Suppressor macrophage (primary cell): ENCODE measurements at regions not wholly inside any gene's neighbourhood (a gene's known extent, or its start where the extent isn't known, plus 50 kb on each side); places are given as distances from the start of the nearest gene placed in this dataset.
"Not testable (repeated sequence)": the region's sequence is repeated elsewhere in the genome, so short reads cannot be mapped to it uniquely, and the experiment has no call there.

Experiments
- DNase-seq, 4 experiments: peaks; one replicate each; pipeline ENCODE4 v3.0.0-alpha.2; 2020 to 2022

DNA sequence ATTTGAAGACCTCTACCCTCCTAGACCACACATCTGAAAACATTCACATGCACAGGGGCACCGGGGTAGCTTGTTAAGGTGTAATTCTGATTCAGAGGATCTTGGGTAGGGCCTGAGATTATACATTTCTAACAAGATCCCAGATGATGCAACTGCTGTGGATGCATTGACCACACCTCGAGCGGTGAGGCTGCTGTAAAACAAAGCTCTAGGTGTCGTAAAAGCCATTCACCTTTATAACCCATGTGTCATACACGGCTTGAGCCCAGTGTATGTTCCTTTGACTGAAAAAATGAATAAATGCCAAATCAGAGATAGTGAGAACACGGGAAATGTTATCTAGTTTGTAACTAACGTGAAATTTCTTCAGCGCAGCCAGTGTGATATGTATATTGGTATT, 1578.2 kb upstream of the WWC1 start:
- DNase-seq: no peak

DNA sequence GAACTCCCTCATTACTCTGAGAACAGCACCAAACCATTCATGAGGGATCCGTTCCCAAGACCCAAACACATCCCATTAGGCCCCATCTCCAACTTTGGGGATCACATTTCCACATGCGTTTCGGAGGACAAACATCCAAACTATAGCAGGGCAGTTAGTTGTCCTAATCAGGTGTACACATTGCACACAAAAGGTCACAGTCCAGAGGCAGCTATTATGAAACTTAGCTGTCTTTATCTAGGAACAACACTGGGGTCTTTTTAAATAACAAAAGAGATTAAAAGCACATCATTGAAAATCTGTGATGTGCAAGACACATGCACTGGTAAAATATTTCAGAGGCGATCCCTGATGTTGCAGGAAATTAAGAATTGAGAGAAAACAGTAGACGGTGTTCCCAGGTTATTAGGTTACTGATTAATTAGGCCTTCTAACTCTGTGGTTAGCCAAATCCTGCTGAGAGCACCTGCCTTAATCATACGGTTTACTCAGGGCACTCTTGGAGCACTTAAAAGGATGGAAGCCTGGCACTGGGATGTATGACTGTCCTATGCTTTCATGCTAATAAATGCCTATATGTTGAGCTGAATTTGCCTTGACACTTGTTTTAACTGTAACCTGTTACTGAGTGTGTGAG, 1574.5 kb upstream of the WWC1 start:
- DNase-seq: no peak

DNA sequence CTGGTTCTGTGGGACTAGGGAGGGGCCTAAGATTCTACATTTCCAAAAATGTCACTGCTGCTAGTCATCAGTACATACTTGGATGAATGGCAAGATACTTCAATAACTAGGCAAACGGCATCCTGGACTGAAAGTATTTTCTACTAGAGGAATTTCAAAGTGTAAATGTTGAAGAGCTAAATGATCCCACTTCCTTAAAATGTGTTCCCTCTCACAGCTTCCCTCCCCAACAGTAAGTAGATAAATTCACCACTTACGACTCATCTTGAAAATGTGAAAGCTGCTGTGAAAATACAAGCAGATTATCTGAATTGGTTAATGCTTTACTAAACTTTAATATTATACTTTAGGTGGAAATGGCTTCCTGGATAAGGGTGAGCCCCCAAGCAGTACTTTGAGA, 1571.5 kb upstream of the WWC1 start:
- no peak for DNase-seq

DNA sequence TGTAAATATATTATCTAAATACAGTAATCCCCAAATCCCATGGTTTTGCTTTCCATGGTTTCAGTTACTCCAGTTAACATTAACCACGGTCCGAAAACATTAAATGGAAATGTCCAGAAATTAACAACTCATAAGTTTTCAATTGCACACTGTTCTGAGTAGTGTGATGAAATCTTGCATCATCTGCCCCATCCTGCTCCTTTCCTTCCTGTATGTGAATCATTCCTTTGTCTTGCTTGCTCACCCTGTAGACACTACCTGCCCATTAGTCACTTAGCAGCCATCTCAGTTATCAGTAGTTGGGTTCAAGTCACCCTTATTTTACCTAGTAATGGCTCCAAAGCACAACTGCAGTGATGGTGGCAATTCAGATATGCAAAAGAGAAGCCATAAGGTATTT, 1568.5 kb upstream of the WWC1 start:
- DNase-seq: no peak

DNA sequence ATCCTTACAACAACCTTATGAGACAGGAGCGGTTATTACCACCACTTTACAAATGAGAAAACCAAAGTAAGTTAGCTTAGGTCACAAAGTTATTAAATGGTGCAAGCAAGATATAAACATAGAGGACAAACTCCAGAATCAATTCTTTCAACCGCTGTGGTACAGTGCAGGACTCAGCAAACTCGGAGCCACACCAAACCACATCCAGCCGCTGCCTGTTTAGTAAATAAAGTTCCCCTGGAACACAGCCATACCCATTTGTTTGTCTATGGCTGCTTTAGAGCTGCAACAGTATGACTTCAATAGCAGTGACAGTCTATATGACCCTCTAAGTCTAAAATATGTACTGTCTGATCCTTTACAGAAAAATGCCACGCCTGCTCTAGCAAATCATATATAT, 1567.2 kb upstream of the WWC1 start:
- no peak for DNase-seq

DNA sequence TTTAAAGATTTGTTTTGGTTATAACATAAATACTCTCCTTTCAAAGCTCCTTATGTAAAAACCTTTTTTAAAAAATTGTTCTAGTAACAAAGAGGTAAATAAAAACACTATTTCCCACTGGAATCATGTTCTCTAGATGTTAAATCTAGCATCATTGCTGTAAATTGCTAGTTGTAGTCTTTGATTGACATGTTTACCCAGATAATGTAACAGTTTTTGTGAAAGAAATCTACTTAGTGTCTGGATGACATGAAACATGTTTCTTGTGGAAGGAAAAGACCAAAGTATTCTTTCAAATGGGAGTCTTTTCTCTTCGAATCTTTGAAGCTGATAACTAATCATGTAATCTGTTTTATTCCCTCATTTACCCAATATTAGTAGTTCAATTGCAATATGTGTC, 1565.9 kb upstream of the WWC1 start:
- no peak for DNase-seq

DNA sequence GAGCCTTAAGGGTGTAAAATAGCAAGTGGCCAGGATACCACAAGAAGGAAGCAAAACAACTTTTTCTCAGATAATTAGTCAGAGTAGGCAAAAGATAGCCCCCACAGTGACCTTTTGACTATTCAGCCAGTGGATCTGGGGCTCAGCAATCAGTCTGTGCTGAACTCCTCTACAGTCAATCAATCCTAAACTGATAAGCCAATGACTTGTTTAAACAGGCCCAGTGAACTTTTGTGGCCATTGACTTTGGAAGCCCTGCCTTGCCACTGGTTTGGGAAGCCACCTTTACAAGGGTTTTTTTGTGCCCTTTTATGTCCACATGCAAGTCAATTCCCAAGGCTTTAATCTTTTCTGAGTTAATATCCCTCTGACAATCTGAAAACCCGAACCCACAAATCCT, 1565.0 kb upstream of the WWC1 start:
- no peak for DNase-seq

DNA sequence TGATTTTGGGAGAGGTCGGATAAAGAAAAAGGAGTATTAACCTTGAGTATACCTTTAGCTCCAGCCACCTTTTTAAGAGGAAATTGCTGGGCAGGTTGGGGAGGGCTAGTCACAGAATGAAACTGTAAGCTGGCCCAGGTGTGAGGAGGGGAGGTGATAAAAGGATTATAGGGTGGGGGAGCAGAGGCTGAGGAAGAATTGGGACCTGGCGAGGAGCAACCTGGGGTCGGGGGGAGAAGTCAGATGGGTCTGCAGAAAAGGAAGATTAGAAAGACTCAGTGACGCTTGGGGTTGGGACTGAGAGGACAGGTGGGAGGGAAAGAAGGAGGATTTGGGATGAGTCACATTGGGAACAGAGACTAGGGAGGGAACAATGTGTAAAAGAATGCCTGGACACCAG, 1548.5 kb upstream of the WWC1 start:
- DNase-seq: not testable (repeated sequence)

DNA sequence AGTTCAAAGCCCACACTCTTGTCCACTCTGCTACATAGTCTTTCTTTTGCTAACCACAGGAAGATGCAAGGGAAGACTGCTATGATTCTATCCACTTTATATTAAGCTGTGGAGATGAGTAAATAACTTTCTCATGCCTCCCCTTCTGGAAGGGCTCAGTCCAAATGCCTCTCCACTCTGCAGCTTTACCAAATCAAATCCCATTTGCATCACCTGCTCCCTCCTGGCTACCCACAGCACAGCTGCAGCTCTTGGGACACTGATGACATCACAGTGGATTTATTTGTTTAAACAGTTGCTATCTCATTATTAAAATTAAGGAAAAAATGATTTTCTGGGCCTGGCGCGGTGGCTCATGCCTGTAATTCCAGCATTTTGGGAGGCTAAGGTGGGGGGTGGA, 1544.9 kb upstream of the WWC1 start:
- DNase-seq: no peak

DNA sequence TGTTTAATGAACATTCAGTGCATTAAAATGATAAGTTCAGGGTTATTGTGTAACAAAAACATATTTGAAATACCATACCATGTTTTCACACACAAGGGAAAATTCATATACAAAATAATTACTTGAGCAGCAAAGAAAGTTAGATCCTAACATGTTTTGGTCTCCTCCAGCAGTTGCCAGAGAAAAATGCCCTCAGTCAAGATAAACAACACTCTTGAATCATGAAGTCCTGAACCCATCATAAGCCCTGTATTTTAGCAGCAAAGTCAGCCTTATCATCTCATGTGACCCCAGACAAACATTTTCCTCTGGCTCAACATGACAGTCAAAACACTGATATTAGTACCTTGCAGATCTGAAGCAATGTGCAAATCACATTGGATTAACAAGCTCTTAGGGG, 1541.1 kb upstream of the WWC1 start:
- DNase-seq: no peak

DNA sequence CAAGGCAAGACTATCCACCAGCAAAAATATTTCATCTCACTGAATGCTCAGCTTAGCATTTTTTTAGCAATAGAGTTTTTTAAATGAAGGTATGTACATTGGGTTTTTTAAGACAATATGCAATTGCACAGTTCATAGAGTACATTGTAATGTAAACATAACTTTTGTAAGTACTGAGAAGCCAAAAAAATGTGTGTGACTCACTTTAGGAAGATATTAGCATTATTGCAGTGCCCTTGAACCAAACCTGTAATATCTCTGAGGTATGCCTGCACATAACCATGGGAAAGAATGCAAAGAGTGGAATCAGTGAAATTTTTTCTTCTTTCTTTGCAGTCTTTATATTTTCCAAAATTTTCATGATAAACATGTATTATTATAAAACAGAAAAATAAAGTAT, 1533.3 kb upstream of the WWC1 start:
- no peak for DNase-seq

DNA sequence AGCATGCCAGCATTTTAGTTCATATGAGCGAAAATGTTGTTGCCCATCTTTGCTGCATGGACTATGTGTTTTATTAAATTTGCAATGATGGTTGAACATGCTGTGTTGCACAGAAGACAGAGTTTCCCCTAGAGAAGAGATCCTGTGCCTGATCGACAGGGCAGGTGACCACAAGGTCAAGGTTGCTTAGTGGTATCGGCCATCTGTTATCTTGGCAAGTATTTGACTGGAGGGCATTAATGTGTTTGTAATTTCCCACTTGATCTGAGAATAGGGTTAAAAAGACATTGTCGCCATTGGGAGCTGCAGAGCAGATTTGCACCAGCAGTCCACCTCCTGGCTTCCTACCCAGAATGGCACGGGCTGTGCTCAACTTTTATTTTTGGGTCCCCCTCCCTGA, 1523.6 kb upstream of the WWC1 start:
- no peak for DNase-seq

DNA sequence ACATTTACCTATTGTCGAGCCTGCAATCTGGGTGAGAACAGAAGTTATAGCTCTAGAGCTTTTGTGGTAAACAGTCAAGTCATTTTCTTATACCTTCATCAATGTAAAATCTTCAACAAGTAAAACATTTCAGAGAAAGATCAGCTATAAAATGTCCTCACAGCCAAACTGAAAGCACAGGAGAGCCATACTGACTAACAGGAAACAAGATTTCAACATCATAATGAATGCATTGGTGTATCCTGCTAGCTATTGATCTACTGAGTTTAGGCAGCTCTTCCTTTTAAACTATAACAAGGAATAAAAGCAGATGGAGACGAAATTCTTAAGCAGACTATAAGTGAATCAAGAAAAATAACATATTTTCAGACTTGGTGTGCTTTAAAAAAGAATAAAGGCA, 1522.9 kb upstream of the WWC1 start:
- DNase-seq: no peak

DNA sequence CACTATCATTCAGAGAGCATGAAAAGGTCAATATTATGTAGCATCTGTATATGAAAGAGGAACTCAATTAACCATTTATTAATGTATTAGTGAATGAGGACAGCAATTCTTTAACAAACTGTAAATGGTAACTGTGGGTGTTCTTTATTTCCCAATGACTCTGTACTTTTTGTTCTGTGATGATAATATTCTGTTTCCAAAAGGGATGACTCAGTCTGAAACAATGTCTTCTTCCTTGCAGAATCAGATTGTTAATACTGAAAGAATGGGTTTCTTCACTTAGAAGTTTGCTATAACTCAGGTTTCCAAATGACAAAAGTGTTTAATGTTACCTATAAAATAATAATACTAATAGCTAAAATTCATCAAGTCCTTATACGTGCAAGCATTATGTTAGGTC, 1518.7 kb upstream of the WWC1 start:
- DNase-seq: no peak

DNA sequence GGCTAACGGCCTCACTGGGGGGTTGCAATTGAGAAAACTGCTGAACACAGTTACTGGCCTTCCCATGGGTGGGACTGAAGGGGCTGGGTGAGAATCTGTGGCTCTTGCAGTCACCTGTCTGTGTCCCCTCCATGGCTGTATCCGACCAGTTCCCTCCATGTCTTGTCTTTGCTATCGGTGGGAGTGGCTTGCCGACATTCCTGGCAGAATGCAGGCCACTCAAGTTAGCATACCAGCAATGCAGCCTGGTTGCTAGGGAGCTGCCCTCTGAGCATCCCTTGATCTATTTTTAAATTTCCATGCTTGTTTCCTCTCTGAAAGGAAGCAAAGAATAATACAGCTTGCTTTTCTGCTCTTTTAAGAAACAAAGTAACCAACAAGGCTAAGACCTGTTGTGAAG, 1509.7 kb upstream of the WWC1 start:
- DNase-seq: no peak

DNA sequence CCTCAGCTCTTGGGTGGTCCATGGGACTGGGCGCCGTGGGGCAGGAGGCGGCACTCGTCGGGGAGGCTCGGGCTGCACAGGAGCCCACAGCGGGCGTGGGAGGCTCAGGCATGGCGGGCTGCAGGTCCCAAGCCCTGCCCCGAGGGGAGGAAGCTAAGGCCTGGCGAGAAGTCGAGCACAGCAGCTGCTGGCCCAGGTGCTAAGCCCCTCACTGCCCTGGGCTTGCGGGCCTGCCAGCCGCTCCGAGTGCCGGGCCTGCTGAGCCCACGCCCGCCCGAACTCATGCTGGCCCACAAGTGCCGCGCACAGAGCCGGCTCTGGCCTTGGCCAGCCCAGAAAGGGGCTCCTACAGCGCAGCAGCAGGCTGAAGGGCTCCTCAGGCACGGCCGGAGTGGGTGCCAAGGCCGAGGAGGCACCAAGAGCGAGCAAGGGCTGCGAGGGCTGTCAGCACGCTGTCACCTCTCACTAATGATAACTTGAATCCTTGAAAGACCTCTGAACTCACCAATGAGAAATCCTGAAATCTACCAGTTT, 1506.8 kb upstream of the WWC1 start:
- no peak for DNase-seq

DNA sequence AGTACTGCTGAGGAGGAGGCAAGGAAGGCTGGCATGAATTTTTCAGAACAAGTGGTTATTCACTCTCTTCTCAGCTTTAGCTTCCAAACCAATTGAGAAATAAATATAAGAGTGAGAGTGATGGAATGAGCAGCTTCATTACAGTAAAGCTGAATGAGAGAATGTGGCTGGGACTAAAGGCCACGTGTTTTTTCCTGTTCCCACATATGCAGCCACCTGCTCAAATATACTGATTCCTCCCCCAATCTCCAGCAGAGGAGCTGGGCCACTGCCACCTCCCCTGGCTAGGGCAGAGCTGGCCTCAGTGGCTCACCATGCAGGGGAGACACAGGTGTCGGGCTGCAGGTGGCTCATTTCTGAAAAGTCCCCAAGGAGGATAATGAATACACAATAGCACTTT, 1505.3 kb upstream of the WWC1 start:
- no peak for DNase-seq

DNA sequence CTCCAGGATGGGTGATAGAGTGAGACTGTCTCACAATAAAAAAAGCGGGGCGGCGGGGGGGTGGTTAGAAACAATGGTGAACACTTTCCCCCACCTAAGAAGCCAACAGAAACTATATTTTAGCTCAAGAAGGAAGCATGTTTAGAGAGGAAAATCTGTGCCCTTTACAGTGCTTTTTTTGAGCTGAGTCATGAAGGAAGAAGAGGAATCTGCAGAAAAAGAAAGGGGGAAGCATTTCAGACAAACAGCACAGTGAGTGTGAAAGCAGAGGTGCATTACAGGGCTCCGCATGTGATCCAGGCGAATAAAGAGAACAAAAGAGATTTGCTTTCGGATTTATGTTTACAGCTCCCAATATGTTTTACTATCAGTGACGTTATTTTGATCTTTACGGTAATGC, 1504.6 kb upstream of the WWC1 start:
- no peak for DNase-seq

DNA sequence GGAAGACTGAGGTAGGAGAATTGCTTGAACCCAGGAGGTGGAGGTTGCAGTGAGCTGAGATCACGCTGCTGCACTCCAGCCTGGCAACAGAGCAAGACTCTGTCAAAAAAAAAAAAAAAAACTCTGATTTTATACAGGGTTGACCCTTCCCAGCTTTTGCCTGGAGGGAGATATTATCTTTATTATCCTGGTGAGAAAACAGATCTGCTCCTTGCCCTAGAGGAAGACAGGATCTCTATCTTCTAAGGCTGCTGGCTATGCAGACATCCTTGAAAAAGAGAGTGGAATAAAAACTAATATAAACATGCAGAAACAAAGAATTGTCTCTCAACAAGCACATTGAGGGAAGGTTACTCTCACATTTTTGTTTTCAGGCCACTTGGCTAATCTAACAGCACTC, 1503.4 kb upstream of the WWC1 start:
- no peak for DNase-seq

DNA sequence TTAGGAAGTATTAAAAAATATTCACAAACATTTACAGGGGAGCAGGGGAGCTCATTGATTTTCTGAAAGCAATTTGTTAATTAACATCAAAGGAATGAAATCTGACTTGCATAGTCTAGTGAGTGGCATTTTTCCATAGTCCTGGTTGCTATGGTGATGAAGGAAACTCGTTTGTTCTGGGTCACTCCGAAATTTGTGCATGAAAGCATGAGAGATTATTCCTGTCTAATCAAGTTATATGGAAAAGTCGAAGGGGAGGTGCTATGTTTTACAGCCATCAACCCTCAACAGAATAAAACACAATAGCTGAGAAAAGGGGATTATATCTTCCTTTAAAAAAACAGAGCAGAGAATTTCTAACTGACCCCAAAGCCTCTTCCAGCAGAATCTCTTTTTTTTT, 1495.7 kb upstream of the WWC1 start:
- no peak for DNase-seq

DNA sequence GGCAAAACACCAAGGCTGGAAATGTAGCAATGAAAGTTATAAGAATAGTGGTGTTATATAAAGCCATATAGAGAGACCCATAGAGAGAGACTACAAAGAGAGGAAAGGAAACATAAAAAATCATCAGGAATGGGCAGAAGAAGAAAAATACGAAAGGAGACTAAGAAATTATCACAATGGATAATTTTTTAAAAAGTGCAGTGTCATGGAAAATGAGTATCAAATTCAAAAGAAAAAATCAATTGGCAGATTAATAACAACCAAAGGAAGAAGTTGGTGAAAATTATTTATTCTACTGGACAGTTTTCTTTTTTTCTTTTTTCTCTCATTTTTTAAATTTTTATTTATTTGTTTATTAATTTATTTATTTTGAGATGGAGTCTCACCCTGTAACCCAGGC, 1488.4 kb upstream of the WWC1 start:
- no peak for DNase-seq

DNA sequence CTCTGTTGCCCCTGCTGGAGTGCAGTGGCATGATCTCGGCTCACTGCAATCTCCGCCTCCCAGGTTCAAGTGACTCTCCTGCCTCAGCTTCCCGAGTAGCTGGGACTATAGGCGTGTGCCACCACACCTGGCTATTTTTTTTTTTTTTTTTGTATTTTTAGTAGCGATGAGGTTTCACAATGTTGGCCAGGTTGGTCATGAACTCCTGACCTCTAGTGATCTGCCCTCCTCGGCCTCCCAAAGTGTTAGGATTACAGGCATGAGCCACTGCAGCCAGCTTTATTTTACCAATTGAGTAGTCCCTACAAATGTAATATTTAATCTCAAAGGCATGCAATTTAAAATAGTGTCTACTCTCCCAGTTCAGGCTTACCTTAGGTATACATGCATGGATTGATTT, 1487.2 kb upstream of the WWC1 start:
- not testable (repeated sequence) for DNase-seq

DNA sequence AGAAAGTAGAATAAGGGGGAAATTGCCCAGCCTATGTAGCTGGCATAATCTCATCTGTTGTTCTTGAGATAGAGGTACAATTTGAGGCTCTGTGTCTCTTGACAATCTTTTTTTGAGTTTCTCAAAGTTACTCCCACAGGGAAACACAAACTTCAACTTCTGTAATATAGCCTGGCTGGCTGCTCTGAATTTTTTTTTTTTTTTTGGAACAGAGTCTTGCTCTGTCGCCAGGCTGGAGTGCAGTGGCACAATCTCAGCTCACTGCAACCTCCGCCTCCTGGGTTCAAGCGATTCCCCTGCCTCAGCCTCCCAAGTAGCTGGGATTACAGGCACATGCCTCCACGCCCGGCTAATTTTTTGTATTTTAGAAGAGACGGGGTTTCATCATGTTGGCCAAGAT, 1486.8 kb upstream of the WWC1 start:
- not testable (repeated sequence) for DNase-seq

DNA sequence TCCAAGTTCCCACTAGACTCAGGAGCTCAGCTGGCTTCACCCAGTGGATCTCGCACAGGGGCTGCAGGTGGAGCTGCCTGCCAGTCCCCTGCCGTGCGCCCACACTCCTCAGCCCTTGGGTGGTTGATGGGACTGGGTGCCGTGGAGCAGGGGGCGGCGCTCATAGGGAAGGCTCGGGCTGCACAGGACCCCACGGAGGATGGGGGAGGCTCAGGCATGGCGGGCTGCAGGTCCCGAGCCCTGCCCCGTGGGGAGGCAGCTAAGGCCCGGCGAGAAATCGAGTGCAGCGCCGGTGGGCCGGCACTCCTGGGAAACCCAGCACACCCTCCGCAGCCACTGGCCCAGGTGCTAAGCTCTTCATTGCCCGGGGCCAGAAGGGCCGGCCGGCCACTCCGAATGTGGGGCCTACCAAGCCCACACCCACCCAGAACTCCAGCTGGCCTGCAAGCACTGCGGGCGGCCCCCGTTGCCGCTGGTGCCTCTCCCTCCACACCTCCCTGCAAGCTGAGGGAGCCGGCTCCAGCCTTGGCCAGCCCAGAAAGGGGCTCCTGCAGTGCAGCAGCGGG, 1481.3 kb upstream of the WWC1 start:
- DNase-seq: not testable (repeated sequence)

DNA sequence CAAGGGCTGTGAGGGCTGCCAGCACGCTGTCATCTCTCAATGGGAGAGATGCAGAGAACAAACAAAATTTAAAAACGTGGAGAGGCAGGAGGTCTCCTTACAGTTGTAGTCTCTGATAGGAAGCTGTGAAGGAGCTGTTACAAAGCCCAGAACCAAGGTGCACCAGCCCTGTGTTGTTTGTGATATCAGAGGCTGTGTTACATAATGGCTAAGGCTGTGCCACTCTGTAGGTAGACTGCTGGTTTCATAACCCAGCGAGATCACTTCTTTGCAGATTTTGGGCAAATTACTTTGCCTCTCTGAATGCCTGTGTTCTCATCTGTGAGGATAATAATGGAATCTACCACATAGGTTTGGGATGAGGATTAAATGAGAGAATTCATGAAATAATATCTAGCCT, 1480.7 kb upstream of the WWC1 start:
- DNase-seq: no peak
